GM21390 (cell line): ENCODE measurements at regions not wholly inside any gene's neighbourhood (a gene's known extent, or its start where the extent isn't known, plus 50 kb on each side); places are given as distances from the start of the nearest gene placed in this dataset.
"Not testable (repeated sequence)": the region's sequence is repeated elsewhere in the genome, so short reads cannot be mapped to it uniquely, and the experiment has no call there.

Source experiments
- ATAC-seq: cut with Tn5 transposase; IDR thresholded peaks from one replicate; pipeline ENCODE4 v1.9.1; 2021; ENCODE audit not compliant: unreplicated experiment

- ATAC-seq: no peak
Observed at GRCh38 chr7:109402107-109402506, 832.4 kb downstream of the DNAJB9 start.

GRCh38 chr7:109407756-109408155 lies 838.1 kb downstream of the DNAJB9 start:
- no peak for ATAC-seq

DNA sequence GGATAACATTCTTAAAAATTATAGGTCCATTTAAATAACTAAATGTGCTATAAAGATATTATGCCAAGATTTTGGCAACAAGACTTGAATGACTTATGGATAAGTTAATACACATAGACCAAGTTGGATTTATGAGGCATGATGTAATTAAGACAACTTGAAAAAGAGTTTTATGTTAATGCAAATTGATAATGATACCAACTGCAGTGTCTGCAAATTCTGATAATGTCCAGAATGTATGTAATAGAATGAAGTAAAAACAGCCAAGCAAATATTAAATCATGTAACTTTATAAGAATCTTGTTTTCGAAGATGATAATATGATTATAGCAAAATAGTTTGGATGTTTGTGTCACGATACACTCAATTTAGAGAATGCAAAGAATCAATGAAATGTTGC lies 868.3 kb downstream of the DNAJB9 start:
- ATAC-seq: no peak

- ATAC-seq: no peak
Observed at GRCh38 chr7:109449760-109450159, 880.1 kb downstream of the DNAJB9 start.

GRCh38 chr7:109456116-109456515 lies 886.4 kb downstream of the DNAJB9 start:
- no peak for ATAC-seq

DNA sequence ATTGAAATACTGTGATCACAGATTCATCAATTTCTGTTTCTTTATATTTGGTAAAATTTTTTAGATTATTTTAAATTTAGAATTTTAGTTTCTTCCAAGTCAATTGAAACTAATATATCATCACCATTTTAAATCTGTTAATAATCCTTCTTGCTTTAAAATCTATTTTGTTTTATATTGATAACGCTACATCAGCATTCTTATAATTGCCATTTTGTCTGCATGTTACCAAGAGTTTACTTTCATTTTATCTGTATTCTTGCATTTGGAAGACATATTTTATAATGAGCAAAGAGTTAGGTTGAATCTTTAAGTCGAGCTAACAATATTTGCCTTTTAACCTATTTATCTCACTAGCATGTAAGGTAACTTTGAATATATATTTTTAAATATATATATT lies 890.6 kb downstream of the DNAJB9 start:
- ATAC-seq: no peak

GRCh38 chr7:109462171-109462570 lies 892.5 kb downstream of the DNAJB9 start:
- no peak for ATAC-seq

DNA sequence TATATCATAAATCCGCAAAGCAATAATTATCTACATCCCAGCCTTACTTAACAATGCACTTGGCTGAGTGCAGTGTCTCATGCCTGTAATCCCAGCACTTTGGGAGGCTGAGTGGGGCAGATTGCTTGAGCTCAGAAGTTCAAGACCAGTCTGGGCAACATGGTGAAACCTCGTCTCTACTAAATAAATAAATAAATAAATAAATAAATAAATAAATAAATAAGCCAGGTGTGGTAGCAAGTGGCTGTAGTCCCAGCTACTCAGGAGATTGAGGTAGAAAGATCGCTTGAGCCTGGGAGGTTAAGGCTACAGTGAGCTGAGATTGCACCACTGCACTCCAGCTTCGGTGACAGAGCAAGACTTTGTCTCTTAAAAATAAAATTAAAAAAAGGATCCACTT lies 898.1 kb downstream of the DNAJB9 start:
- not testable (repeated sequence) for ATAC-seq

GRCh38 chr7:109473172-109473571 lies 903.5 kb downstream of the DNAJB9 start:
- no peak for ATAC-seq

GRCh38 chr7:109476409-109476808 lies 906.7 kb downstream of the DNAJB9 start:
- no peak for ATAC-seq

- no peak for ATAC-seq
Observed at GRCh38 chr7:109479388-109479787, 909.7 kb downstream of the DNAJB9 start.

DNA sequence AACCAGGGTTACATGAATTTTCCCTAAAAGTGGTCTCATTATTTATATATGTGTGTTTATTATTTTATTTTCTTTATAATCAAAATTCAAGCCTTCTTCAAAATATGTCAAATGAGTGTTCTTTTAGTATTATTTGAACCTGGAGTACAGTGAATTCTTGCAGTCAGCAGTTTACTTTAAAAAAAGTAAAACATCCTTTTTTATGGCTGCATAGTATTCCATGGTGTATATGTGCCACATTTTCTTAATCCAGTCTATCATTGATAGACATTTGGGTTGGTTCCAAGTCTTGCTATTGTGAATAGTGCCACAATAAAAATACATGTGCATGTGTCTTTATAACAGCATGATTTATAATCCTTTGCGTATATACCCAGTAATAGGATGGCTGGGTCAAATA lies 920.9 kb downstream of the DNAJB9 start:
- not testable (repeated sequence) for ATAC-seq

GRCh38 chr7:109497053-109497452 lies 927.4 kb downstream of the DNAJB9 start:
- no peak for ATAC-seq

DNA sequence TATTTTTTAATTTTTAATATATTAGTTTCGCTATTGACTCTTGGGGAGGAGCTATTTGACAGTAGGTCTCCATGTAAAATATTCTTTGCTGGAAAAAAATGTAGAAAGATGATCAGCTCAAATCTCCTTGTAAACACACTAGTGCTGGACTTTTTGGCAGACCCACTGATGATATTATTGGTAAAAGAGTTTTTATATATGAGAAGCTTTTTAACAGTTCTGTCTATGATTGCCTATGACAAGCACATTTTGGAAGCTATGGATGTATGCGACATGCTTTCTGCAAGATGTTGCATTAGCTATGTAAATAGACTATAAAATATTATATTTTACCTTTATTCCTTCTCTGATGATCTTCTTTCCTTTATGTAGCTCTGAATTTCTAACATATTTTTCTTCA lies 928.5 kb downstream of the DNAJB9 start:
- ATAC-seq: no peak

- ATAC-seq: no peak
Observed at GRCh38 chr7:109503421-109503820, 933.7 kb downstream of the DNAJB9 start.

DNA sequence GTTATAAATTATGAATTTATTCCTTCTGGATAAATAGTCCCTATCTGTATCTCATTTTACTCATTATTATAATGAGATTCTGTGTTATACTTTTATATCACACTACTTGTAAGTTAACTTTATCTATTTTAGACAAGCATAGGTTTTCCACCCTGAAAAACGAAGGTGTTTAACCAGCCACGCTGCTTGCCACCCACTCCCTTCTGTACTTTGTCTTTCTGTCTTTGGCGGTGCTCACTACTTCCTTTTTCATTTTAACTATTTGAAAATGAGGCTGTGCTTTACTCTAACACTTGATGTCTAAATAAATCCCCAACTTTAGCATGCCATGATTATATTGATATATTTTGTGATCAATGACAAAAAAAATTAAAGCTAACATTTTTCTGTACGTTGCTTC lies 952.9 kb downstream of the DNAJB9 start:
- ATAC-seq: no peak

GRCh38 chr7:109527833-109528232 lies 958.2 kb downstream of the DNAJB9 start:
- no peak for ATAC-seq

- no peak for ATAC-seq
Observed at GRCh38 chr7:109529712-109530111, 960.0 kb downstream of the DNAJB9 start.

DNA sequence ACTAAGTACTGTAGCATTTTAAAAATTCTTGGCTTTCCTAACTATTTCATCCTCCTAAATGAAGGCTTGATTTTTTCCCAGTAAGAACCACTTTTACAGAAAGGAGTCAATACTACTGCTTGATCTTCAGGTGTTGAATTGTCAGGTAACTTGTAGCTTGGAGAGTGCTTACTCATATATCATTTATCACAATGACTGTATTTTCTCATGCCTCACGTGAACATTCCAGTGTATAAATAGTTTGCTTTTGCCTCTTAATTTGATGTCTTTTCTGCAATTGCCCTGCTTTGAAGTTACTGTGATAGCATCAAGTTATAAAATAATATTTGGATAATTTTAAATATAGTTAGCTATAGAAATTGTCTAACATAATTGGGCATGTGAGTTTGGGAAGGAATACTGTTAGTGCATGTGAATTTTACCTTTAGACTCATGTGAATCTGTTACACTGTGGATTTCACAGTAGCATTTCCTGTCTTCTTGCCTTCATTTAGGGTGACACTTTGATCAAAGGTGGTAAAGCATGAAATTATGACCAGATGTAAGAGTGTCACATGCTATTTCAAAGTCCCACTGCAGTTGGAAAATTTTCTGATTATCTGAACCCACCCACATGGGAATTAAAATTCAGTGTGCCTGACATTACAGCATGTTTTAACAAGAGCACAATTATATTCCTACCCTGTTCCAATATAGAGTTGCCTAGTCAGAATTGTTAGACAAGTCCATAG lies 962.8 kb downstream of the DNAJB9 start:
- no peak for ATAC-seq

DNA sequence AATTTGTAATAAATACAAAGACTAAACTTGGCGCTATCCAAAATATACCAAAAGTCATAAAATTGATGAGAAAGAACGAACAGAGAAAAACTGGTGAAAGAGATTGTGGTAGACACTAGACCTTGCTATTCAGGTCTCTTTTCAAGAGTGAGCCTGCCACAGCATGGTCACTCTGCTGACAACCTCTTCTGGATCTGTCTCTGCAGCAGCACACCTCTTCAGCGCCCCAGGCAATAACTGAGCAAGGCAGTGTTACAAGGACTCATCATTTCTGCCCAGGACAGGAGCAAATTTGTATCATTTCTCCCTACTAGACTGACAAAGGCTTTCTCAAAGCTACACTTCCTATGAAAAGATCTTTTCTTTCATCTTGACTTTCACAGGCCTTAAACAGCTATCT lies 976.0 kb downstream of the DNAJB9 start:
- no peak for ATAC-seq

DNA sequence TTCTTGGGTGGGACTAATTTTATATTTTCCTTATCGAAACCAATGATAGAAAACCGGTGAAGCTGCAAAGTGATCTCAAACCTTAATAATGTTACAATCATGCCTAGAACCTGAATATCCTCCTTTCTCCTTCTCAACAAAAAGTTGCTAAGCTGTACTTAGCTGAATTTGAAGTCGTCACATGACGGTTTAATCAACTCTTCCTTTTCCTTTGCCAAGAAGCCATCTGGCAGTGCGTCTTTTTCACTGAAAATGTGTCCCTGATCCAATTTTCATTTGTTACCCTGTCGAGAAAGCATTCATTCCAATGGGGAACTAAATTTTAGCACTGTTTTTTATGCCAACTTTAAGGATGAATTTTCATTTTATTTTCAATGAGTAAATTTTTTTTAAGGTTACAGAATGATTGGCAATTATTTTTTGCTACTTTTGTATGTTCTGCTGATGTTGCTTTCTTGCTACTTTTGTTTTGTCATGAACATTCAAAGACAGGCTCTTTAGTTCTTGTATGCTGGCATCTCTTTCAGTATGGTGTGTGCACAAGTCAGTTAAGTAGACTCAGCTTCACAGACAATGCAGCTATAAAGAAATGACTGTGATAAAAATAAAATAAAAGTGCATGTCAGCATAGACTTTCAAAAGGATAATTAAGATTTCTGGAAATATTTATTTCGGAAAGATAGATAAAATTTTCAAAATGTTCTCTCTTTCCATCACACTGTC lies 980.0 kb downstream of the DNAJB9 start:
- no peak for ATAC-seq

- no peak for ATAC-seq
Observed at GRCh38 chr7:109552017-109552416, 982.3 kb downstream of the DNAJB9 start.

DNA sequence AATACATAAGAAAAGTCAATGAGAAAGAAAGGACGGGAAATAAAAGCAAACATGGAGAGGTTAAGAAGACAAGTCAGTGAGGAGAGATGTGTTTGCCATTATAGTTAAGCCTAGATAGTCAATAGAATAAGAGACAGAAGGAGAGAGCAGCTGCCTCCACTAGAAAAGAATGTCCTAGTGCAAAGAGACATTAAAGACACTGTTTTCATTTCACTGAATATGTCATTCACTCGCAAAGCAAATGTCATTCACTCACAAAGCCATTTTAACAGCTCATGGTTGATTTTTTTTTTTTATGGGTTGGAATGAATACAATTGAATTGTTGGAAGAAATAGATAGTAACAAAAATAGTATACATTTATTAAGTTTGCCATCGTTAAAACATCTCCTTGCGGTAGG lies 1007.6 kb downstream of the DNAJB9 start:
- ATAC-seq: no peak
